Activated B cell treated with CpG ODN at 0.5 μM for 24 hours (primary cell): ENCODE measurements at regions not wholly inside any gene's neighbourhood (a gene's known extent, or its start where the extent isn't known, plus 50 kb on each side); places are given as distances from the start of the nearest gene placed in this dataset.

Source experiments
- ATAC-seq: fragments of 200-7000 bp; cut with Tn5 transposase; one replicate; pipeline ENCODE4 v1.10.0; 2021; ENCODE audit warnings: low read depth, mild to moderate bottlenecking, moderate library complexity
- CTCF ChIA-PET: fragments of 350-600 bp; sonication (Branson Sonifier 250); formaldehyde crosslinking; loops from one replicate; lab custom pipeline; 2021; ENCODE audit warnings: antibody characterized with exemption; lab: Charles Lee
- POLR2A ChIA-PET: fragments of 350-600 bp; sonication (Branson Sonifier 250); formaldehyde crosslinking; loops from one replicate; lab custom pipeline; 2021; ENCODE audit warnings: antibody characterized with exemption; lab: Charles Lee
- DNase-seq: peaks from one replicate; pipeline ENCODE4 v3.0.0; 2022
- H3K27ac Mint-ChIP-seq: one replicate; pipeline ENCODE4 v1.8.0; 2020; ENCODE audit warnings: mixed read lengths
- H3K27me3 Mint-ChIP-seq: one replicate; pipeline ENCODE4 v1.8.0; 2021; ENCODE audit warnings: mixed read lengths
- H3K36me3 Mint-ChIP-seq: one replicate; pipeline ENCODE4 v1.8.0; 2021; ENCODE audit warnings: low read depth, mixed read lengths
- H3K4me1 Mint-ChIP-seq: one replicate; pipeline ENCODE4 v1.8.0; 2021; ENCODE audit warnings: mixed read lengths
- H3K4me3 Mint-ChIP-seq: one replicate; pipeline ENCODE4 v1.8.0; 2020; ENCODE audit warnings: mild to moderate bottlenecking, mixed read lengths
- H3K9me3 Mint-ChIP-seq: one replicate; pipeline ENCODE4 v1.8.0; 2020; ENCODE audit warnings: mixed read lengths
- intact Hi-C: fragments of 100-400 bp; cut with micrococcal nuclease; formaldehyde crosslinking; loops from one replicate; pipeline ENCODE4 v1.15.1; 2024
- TF ChIP-seq, protein P1 (sequence below): fragments of 200-600 bp; IDR thresholded peaks from one replicate; pipeline ENCODE4 v1.8.0; 2022; ENCODE audit warnings: antibody characterized with exemption, mild to moderate bottlenecking

DNA sequence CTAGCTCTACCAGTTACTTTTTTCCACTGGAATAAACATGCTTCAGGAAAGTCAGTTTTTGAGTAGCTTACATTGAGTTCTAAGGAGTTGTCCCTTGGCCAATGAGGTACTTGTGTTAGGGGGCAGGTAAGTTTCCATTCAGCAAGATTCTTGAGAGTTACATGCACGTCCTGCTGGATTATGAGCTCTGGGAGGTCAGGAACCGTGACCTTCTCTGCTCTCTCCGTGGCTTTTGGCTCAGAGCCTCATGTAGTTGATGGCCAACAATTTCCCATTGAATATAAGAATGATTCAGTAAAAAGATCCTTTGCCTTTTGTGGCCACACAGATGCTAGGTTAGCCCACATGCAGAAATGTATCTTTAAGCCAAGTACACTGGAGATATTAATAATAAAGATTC is 181.8 kb upstream of the RALGAPA2 start:
- ChIA-PET POLR2A (no interaction called here), CTCF (no interaction called here)
- TF ChIP-seq, protein P1, sequence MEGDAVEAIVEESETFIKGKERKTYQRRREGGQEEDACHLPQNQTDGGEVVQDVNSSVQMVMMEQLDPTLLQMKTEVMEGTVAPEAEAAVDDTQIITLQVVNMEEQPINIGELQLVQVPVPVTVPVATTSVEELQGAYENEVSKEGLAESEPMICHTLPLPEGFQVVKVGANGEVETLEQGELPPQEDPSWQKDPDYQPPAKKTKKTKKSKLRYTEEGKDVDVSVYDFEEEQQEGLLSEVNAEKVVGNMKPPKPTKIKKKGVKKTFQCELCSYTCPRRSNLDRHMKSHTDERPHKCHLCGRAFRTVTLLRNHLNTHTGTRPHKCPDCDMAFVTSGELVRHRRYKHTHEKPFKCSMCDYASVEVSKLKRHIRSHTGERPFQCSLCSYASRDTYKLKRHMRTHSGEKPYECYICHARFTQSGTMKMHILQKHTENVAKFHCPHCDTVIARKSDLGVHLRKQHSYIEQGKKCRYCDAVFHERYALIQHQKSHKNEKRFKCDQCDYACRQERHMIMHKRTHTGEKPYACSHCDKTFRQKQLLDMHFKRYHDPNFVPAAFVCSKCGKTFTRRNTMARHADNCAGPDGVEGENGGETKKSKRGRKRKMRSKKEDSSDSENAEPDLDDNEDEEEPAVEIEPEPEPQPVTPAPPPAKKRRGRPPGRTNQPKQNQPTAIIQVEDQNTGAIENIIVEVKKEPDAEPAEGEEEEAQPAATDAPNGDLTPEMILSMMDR = no peak
- Mint-ChIP-seq H3K4me1 (no peaks in the 10 kb centered on the region), H3K4me3 (no peak overlapping the region), H3K36me3 (no peaks in the 10 kb centered on the region), H3K9me3 (no peaks in the 10 kb centered on the region), H3K27ac (no peak overlapping the region), H3K27me3 (peaks cover 2% of the 10 kb centered on the region)
- intact Hi-C loops = no loop called here
- DNase-seq (no peak), ATAC-seq (no peak)

DNA sequence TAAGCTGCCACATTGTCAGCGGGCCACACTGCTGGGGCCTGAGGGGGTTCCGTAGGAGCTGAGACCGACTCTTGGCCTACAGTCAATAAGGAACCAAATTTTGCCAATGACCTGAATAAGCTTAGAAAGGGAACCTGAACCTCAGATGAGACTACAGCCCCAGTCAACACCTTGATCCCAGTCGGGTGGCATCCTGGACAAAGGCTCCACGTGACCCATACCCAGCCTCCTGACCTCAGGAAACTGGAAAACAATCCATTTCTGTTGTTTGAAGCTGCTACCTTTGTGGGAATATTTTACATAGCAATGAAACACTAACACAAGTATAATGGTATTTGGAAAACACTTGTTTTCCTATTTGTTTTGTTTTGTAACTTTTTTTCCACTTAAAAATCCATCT is 179.9 kb upstream of the RALGAPA2 start:
- Mint-ChIP-seq H3K27ac (no peak overlapping the region), H3K4me1 (no peaks in the 10 kb centered on the region), H3K9me3 (no peaks in the 10 kb centered on the region), H3K4me3 (no peak overlapping the region), H3K36me3 (no peaks in the 10 kb centered on the region), H3K27me3 (peaks cover 2% of the 10 kb centered on the region)
- ChIA-PET POLR2A (no interaction called here), CTCF (no interaction called here)
- DNase-seq = no peak
- intact Hi-C loops = no loop called here
- TF ChIP-seq, protein P1 = no peak
- ATAC-seq = no peak

DNA sequence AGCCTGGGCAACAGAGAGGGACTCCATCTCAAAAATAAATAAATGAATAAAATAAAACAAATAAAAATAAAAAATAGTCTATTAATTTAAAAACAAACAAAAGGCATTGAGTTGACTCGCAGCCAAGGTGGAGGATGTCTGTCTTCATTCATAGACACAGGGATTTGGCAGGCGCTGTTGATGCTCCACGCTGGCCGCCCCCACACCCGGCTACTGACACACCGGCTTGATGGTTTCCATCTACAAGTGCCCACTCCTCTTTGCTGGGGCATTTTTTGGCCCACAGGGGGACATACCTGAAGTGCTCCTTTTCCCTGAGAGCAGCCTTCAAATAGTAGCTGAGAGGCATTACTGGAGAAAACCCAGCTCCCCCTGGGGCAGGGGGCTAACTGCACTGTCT is 178.3 kb upstream of the RALGAPA2 start:
- CTCF ChIA-PET = no interaction called here
- peaks cover 2% of the 10 kb centered on the region for H3K27me3 Mint-ChIP-seq
- TF ChIP-seq, protein P1 = no peak
- H3K27ac Mint-ChIP-seq = no peak overlapping the region
- H3K36me3 Mint-ChIP-seq = no peaks in the 10 kb centered on the region
- DNase-seq (no peak), ATAC-seq (no peak)
- POLR2A ChIA-PET = no interaction called here
- H3K4me1 Mint-ChIP-seq = no peaks in the 10 kb centered on the region
- intact Hi-C loops = no loop called here
- no peak overlapping the region for H3K4me3 Mint-ChIP-seq
- H3K9me3 Mint-ChIP-seq = no peaks in the 10 kb centered on the region

DNA sequence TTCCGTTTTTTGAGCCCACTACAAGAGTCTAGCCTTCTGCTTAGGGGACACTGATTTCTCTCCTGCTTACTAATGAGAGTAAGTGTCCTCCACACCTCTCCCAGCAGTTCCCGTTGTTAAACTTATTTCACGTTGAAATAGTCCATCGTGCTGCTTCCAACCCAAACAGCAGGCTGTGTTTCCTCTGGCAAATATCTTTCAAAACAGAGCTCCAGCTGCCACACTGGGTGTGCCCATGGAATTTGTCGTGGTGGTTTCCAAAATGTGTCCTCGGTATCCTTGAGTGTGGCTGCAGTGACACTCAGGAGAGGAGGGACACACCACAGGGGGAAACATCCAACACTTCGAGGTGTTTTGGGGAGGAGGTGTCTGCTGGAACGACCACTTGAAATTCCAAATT is 176.5 kb upstream of the RALGAPA2 start:
- H3K36me3 Mint-ChIP-seq = no peaks in the 10 kb centered on the region
- H3K4me1 Mint-ChIP-seq = no peaks in the 10 kb centered on the region
- intact Hi-C loops = no loop called here
- ChIA-PET POLR2A (no interaction called here), CTCF (no interaction called here)
- H3K27me3 Mint-ChIP-seq = peaks cover 2% of the 10 kb centered on the region
- no peaks in the 10 kb centered on the region for H3K9me3 Mint-ChIP-seq
- H3K27ac Mint-ChIP-seq = no peak overlapping the region
- no peak overlapping the region for H3K4me3 Mint-ChIP-seq
- TF ChIP-seq, protein P1 = no peak
- DNase-seq = no peak
- ATAC-seq = no peak

DNA sequence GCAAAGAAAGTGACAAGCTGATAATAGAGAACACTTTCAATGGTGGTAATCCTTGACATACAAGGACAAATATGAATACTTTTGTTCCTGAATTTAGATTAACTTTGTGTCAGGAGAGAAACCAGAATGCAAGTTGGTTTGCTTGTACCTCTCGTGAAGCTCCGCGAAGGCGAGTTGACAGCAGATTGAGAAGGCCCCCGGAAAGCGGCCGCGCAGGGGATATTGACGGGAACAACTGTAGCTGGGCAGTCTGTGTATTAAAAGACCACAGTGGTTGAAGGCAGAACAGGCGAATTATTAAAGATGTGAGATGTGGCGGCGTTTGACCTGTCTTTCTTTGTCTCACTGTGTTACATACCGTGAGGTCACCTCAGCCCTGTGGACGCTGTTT is 175.8 kb upstream of the RALGAPA2 start:
- Mint-ChIP-seq H3K27me3 (peaks cover 2% of the 10 kb centered on the region), H3K4me3 (no peak overlapping the region), H3K27ac (no peak overlapping the region), H3K9me3 (no peaks in the 10 kb centered on the region), H3K36me3 (no peaks in the 10 kb centered on the region), H3K4me1 (no peaks in the 10 kb centered on the region)
- intact Hi-C loops = no loop called here
- ChIA-PET POLR2A (no interaction called here), CTCF (no interaction called here)
- ATAC-seq (no peak), DNase-seq (no peak)
- TF ChIP-seq, protein P1 = no peak
